ENCODE measurements at regions not wholly inside any gene's neighbourhood (a gene's known extent, or its start where the extent isn't known, plus 50 kb on each side); places are given as distances from the start of the nearest gene placed in this dataset.

DNA sequence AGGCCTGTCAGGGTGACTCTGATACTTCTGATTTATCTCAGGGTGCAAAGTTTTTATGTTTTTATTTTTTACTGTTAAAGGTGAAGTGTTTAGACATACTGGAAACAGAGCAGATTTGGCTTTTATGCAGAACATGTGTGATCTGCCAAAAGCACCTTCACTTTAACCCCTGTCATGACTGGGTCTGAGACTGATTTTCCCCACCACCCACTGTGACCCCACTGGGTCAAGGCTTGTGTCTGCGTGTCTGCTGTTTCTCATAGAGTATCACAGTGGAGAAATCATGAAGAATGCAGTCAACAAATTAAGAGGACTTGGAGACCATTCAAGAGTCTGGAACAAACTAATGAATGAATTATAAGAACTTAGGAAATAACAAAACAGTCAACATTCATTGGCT, 131.2 kb downstream of the SPTSSA start:
- H3K4me1 ChIP-seq (replicated peaks; ENCODE audit: insufficient read depth): peaks cover 19% of the 10 kb centered on the region
- ChIA-PET CTCF (interaction anchor here (1.4 to 1.9 kb wide), 2 partner anchors 24 to 98 kb away, joined by 3 to 5 read pairs; no protein-coding TSS in a partner anchor), POLR2A (ENCODE audit: unreplicated experiment) (no interaction called here)
- H3K36me3 ChIP-seq (ENCODE audit: low read depth): no peaks in the 10 kb centered on the region
- H3K4me3 ChIP-seq: no peak overlapping the region
- H3K27me3 ChIP-seq (ENCODE audit: insufficient read depth, low read depth): no peaks in the 10 kb centered on the region
- no peaks in the 10 kb centered on the region for H3K9me3 ChIP-seq (ENCODE audit: insufficient read depth, low read depth)
- H3K4me2 ChIP-seq: no peak overlapping the region
- intact Hi-C loops (cut with micrococcal nuclease; ENCODE audit: unreplicated experiment): loop anchor here (1.0 to 5.0 kb wide), 4 partner anchors 94 to 1091 kb away; no protein-coding TSS in a partner anchor
- no peak for DNase-seq
- H3K79me2 ChIP-seq (ENCODE audit: low read depth): no peaks in the 10 kb centered on the region
- peaks cover 4% of the 10 kb centered on the region; the same call in 1 of the 2 replicates for H3F3A ChIP-seq (ENCODE audit: insufficient read depth, low read depth)
- H3K27ac ChIP-seq: no peak overlapping the region
- BruUV-seq (replicated peaks): no TSS peak
- no peaks in the 10 kb centered on the region for H3K9me2 ChIP-seq (ENCODE audit: insufficient read depth)
- no peak overlapping the region for H2AFZ ChIP-seq
- TF ChIP-seq, protein P1, sequence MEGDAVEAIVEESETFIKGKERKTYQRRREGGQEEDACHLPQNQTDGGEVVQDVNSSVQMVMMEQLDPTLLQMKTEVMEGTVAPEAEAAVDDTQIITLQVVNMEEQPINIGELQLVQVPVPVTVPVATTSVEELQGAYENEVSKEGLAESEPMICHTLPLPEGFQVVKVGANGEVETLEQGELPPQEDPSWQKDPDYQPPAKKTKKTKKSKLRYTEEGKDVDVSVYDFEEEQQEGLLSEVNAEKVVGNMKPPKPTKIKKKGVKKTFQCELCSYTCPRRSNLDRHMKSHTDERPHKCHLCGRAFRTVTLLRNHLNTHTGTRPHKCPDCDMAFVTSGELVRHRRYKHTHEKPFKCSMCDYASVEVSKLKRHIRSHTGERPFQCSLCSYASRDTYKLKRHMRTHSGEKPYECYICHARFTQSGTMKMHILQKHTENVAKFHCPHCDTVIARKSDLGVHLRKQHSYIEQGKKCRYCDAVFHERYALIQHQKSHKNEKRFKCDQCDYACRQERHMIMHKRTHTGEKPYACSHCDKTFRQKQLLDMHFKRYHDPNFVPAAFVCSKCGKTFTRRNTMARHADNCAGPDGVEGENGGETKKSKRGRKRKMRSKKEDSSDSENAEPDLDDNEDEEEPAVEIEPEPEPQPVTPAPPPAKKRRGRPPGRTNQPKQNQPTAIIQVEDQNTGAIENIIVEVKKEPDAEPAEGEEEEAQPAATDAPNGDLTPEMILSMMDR (conservative IDR thresholded peaks at IDR 0.05): no peak
- no peak for TF ChIP-seq EZH2 (IDR thresholded peaks at IDR 0.05; ENCODE audit: low read depth)
- no peaks in the 10 kb centered on the region for H4K20me1 ChIP-seq (ENCODE audit: insufficient read depth)

DNA sequence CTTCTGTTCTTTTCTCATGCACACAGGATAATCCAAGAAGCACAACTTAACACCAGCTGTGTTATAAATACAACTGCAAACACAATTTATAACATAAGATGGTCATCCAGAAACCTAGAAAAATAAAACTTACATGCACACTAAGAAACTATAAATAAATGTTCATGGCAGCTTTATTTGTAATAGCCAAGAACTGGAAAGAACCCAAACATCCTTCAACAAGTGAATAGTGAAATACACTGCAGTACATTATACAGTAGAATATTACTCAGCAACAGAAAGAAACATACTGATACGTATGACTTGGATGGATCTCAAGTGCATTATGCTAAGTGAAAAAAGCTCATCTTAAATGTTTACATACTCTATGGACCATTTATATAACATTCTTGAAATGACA, 132.7 kb downstream of the SPTSSA start:
- no peak for DNase-seq
- ChIA-PET CTCF (no interaction called here), POLR2A (ENCODE audit: unreplicated experiment) (no interaction called here)
- no TSS peak for BruUV-seq (replicated peaks)
- H3F3A ChIP-seq (ENCODE audit: insufficient read depth, low read depth): peaks cover 4% of the 10 kb centered on the region; the same call in 1 of the 2 replicates
- TF ChIP-seq, protein P1 (conservative IDR thresholded peaks at IDR 0.05): no peak
- TF ChIP-seq EZH2 (IDR thresholded peaks at IDR 0.05; ENCODE audit: low read depth): no peak
- no peaks in the 10 kb centered on the region for H3K27me3 ChIP-seq (ENCODE audit: insufficient read depth, low read depth)
- peaks cover 19% of the 10 kb centered on the region for H3K4me1 ChIP-seq (replicated peaks; ENCODE audit: insufficient read depth)
- H3K27ac ChIP-seq: no peak overlapping the region
- H2AFZ ChIP-seq: no peak overlapping the region
- H3K9me2 ChIP-seq (ENCODE audit: insufficient read depth): no peaks in the 10 kb centered on the region
- H4K20me1 ChIP-seq (ENCODE audit: insufficient read depth): no peaks in the 10 kb centered on the region
- H3K36me3 ChIP-seq (ENCODE audit: low read depth): no peaks in the 10 kb centered on the region
- intact Hi-C loops (cut with micrococcal nuclease; ENCODE audit: unreplicated experiment): no loop called here
- H3K9me3 ChIP-seq (ENCODE audit: insufficient read depth, low read depth): no peaks in the 10 kb centered on the region
- H3K79me2 ChIP-seq (ENCODE audit: low read depth): no peaks in the 10 kb centered on the region
- H3K4me3 ChIP-seq: no peak overlapping the region
- no peak overlapping the region for H3K4me2 ChIP-seq

DNA sequence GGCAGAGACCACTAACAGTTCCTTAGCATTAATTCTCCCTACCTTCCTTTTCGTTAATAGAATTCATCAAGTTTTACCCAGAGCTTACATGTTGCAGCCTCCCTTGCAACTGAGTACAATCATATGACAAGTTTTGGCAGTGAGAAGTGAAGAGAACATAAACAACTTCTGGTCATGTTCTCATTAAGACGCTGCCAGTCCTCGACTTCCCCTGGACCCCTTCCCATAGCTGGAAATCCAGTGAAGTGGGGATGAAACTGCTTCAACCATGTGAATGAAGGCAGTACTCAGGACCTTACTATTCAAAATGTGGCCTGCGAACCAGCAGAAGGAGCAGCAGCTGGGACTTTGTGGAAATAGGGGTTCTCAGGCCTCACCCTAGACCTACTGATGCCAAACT, 133.9 kb downstream of the SPTSSA start:
- Histone ChIP-seq H3K9me2 (ENCODE audit: insufficient read depth) (no peaks in the 10 kb centered on the region), H2AFZ (no peak overlapping the region), H3K4me2 (no peak overlapping the region), H3K4me3 (no peak overlapping the region), H3K79me2 (ENCODE audit: low read depth) (no peaks in the 10 kb centered on the region), H3K27ac (no peak overlapping the region), H3K4me1 (replicated peaks; ENCODE audit: insufficient read depth) (peaks cover 19% of the 10 kb centered on the region), H3F3A (ENCODE audit: insufficient read depth, low read depth) (peaks cover 4% of the 10 kb centered on the region; the same call in 1 of the 2 replicates), H4K20me1 (ENCODE audit: insufficient read depth) (no peaks in the 10 kb centered on the region), H3K9me3 (ENCODE audit: insufficient read depth, low read depth) (no peaks in the 10 kb centered on the region), H3K36me3 (ENCODE audit: low read depth) (no peaks in the 10 kb centered on the region), H3K27me3 (ENCODE audit: insufficient read depth, low read depth) (no peaks in the 10 kb centered on the region)
- CTCF ChIA-PET: interaction anchor here (0.6 kb wide), 1 partner anchor 147 kb away, joined by 7 read pairs; no protein-coding TSS in a partner anchor
- no peak for TF ChIP-seq EZH2 (IDR thresholded peaks at IDR 0.05; ENCODE audit: low read depth)
- TF ChIP-seq, protein P1 (conservative IDR thresholded peaks at IDR 0.05): no peak
- intact Hi-C loops (cut with micrococcal nuclease; ENCODE audit: unreplicated experiment): no loop called here
- no TSS peak for BruUV-seq (replicated peaks)
- no peak for DNase-seq
- POLR2A ChIA-PET (ENCODE audit: unreplicated experiment): no interaction called here
